ENCODE measurements at regions not wholly inside any gene's neighbourhood (a gene's known extent, or its start where the extent isn't known, plus 50 kb on each side); places are given as distances from the start of the nearest gene placed in this dataset.
"Not testable (repeated sequence)": the region's sequence is repeated elsewhere in the genome, so short reads cannot be mapped to it uniquely, and the experiment has no call there.

DNA sequence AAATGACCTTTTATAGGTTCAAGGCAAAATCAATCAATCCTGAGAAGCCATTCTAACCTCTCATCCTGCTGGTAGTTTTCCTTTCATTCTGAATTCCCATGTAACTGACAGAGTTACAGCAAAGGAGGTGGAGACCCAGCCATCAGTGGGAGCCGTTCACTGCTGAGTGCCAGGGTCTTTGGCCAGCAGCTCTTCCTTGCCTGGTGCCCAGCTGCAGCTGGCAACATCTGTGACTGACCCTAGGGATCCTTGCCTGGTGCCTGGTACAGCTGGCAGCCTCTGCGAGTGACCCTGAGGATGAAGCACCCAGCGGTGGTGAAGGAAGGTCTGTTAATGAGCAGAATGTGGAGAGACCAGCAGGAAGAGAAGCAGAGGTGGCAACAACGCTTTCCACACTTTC is 314.6 kb downstream of the THBS2 start:
- TF ChIP-seq POLR2A (IDR thresholded peaks at IDR 0.05): no peak
- no peak for TF ChIP-seq CTCF (IDR thresholded peaks at IDR 0.05)
- Histone ChIP-seq H3K4me3 (no peak overlapping the region), H3K36me3 (replicated peaks in 1 of 2; ENCODE audit: insufficient read depth in 1 of 2, low read depth in 2 of 2) (no peaks in the 10 kb centered on the region), H3K4me1 (no peaks in the 10 kb centered on the region), H3K27ac (no peak overlapping the region), H3K9me3 (no peaks in the 10 kb centered on the region), H3K27me3 (no peaks in the 10 kb centered on the region)
- WGBS, 2 donors: 30 to 33% methylated on average over 4 of the region's 4 CpGs
- DNase-seq (no peak), ATAC-seq (no peak)
- intact Hi-C loops (cut with DNase I): no loop called here

DNA sequence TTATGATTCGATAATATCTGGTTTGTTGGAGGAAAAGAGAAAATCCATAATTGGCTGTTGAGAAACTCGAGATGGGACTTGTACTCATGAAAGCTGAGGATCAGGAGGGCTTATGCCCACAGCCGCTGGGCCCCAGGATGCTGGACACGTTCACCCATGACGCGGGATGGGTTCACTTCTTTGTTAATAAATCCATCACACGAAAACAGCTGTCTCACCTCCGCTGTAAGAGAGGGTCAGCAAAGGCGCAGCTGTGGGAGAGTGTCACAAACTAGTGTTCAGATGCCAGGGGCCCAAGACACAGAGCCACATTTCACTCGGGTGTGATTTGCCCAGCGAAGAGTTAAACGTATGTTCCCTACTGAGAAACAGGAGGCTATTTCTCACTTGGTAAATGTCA is 315.1 kb downstream of the THBS2 start:
- WGBS, 2 donors: 57 to 65% methylated on average over 12 of the region's 12 CpGs
- intact Hi-C loops (cut with DNase I): no loop called here
- H3K9me3 ChIP-seq: no peaks in the 10 kb centered on the region
- TF ChIP-seq CTCF (IDR thresholded peaks at IDR 0.05) (no peak), POLR2A (IDR thresholded peaks at IDR 0.05) (no peak)
- no peak overlapping the region for H3K4me3 ChIP-seq
- no peak overlapping the region for H3K27ac ChIP-seq
- ATAC-seq (no peak), DNase-seq (no peak)
- no peaks in the 10 kb centered on the region for H3K36me3 ChIP-seq (replicated peaks in 1 of 2; ENCODE audit: insufficient read depth in 1 of 2, low read depth in 2 of 2)
- H3K4me1 ChIP-seq: no peaks in the 10 kb centered on the region
- H3K27me3 ChIP-seq: no peaks in the 10 kb centered on the region

GRCh38 chr6:168937054-168937453 is 316.6 kb downstream of the THBS2 start:
- intact Hi-C loops (cut with DNase I): no loop called here
- no peak for DNase-seq

DNA sequence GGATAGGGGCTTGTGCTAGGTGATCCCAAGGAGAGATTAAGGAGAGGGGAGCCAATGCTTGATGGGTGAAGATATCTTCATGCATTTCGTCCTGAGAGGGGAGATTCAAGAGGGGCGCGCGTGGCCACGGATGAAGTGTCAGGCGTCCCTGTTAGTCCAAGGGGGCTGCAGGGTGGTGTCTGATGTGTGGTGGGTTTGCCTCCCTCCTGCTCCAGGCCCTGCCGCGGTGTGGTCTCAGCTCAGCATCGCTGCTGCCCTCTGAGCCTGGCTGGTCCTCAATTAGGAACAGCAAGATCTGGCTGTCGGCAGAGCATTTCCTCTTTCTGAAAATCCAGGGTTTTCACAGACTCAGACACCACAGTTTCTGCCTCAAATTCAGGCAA is 318.0 kb downstream of the THBS2 start:
- no peak for TF ChIP-seq CTCF (IDR thresholded peaks at IDR 0.05)
- Histone ChIP-seq H3K27ac (no peak overlapping the region), H3K9me3 (no peaks in the 10 kb centered on the region), H3K27me3 (no peaks in the 10 kb centered on the region), H3K36me3 (replicated peaks in 1 of 2; ENCODE audit: insufficient read depth in 1 of 2, low read depth in 2 of 2) (no peaks in the 10 kb centered on the region), H3K4me3 (no peak overlapping the region), H3K4me1 (no peaks in the 10 kb centered on the region)
- 56 to 85% methylated on average over 10 of the region's 10 CpGs for WGBS, 2 donors
- intact Hi-C loops (cut with DNase I): no loop called here
- no peak for ATAC-seq
- DNase-seq: no peak

More at GRCh38 chr6:168937054-168937453, 316.6 kb downstream of the THBS2 start:
- no peaks in the 10 kb centered on the region for H3K4me1 ChIP-seq
- no peak for ATAC-seq
- 68 to 69% methylated on average over 7 of the region's 7 CpGs for WGBS, 2 donors
- no peak overlapping the region for H3K4me3 ChIP-seq
- H3K27me3 ChIP-seq: no peaks in the 10 kb centered on the region
- no peaks in the 10 kb centered on the region for H3K36me3 ChIP-seq (replicated peaks in 1 of 2; ENCODE audit: insufficient read depth in 1 of 2, low read depth in 2 of 2)
- TF ChIP-seq POLR2A (IDR thresholded peaks at IDR 0.05) (no peak), CTCF (IDR thresholded peaks at IDR 0.05) (no peak)
- no peaks in the 10 kb centered on the region for H3K9me3 ChIP-seq
- no peak overlapping the region for H3K27ac ChIP-seq

DNA sequence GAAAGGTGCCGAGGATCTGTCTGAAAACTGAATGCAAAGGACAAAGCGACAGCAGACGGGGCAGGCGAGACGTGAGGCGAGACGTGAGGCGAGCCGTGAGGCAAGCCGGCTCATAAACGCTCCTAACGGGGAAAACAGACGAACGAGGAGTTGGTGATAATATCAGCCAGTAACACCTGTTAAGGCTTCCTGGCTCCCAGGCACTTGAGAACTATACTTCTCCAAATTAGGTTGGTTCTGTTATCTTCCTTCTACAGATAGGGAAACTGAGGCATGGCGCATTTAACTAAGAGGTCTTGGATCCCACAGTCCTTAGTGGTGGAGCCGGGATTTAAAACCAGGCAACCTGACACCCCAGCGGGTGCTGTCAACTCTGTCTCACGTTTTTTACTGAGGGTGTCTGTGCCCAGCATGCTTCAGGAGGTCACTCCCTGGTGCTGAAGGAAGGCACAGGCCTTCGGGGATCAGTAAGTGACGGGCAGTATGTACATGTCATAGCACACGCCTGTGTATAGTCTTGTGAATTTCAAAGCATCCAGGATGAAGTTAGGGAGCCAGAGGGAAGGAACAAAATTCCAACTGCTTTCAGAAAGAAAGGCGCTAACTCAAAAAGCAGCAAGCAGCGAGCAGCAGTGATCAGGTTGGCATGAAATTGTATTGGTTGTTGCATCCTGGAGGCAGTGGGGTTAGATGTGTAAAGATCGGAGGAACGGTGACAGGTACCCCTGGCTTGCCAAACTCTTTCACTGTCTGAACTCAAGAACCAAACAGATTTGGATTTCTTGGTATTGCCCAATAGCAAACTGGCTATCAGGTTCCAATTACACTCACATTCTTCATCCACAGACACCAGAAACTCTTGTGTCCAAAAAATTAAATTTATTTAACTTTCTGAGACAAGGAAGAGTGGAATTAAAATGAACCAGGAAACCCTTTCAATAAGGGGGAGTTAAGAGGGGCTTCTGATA is 318.7 kb downstream of the THBS2 start:
- no peak overlapping the region for H3K4me3 ChIP-seq
- no peaks in the 10 kb centered on the region for H3K4me1 ChIP-seq
- WGBS, 2 donors: 59 to 69% methylated on average over 25 of the region's 25 CpGs
- TF ChIP-seq POLR2A (IDR thresholded peaks at IDR 0.05) (no peak), CTCF (IDR thresholded peaks at IDR 0.05) (no peak)
- no peaks in the 10 kb centered on the region for H3K27me3 ChIP-seq
- intact Hi-C loops (cut with DNase I): no loop called here
- H3K9me3 ChIP-seq: no peaks in the 10 kb centered on the region
- no peak for DNase-seq
- H3K36me3 ChIP-seq (replicated peaks in 1 of 2; ENCODE audit: insufficient read depth in 1 of 2, low read depth in 2 of 2): no peaks in the 10 kb centered on the region
- ATAC-seq: no peak
- no peak overlapping the region for H3K27ac ChIP-seq

DNA sequence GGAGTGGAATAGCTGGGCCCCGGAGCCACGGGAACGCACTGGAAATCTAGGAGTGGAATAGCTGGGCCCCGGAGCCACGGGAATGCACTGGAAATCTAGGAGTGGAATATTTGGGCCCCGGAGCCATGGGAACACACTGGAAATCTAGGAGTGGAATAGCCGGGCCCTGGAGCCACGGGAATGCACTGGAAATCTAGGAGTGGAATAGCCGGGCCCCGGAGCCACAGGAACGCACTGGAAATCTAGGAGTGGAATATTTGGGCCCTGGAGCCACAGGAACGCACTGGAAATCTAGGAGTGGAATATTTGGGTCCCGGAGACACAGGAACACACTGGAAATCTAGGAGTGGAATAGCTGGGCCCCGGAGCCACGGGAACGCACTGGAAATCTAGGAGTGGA is 321.5 kb downstream of the THBS2 start:
- not testable (repeated sequence) for DNase-seq, ATAC-seq
- 73% methylated on average over 16 of the region's 16 CpGs for WGBS, 2 donors

GRCh38 chr6:168931072-168931471 is 322.6 kb downstream of the THBS2 start:
- DNase-seq; intact Hi-C loops (cut with DNase I); H3K27me3 ChIP-seq; H3K27ac ChIP-seq; H3K9me3 ChIP-seq; H3K4me3 ChIP-seq; H3K4me1 ChIP-seq; H3K36me3 ChIP-seq (replicated peaks in 1 of 2; ENCODE audit: insufficient read depth in 1 of 2, low read depth in 2 of 2); ATAC-seq: not testable (repeated sequence)
- WGBS, 2 donors: 72 to 76% methylated on average over 17 of the region's 17 CpGs

More for the DNA sequence above, 321.5 kb downstream of the THBS2 start:
- H3K36me3 ChIP-seq (replicated peaks in 1 of 2; ENCODE audit: insufficient read depth in 1 of 2, low read depth in 2 of 2); H3K9me3 ChIP-seq; H3K4me3 ChIP-seq; H3K27me3 ChIP-seq; H3K4me1 ChIP-seq; H3K27ac ChIP-seq; intact Hi-C loops (cut with DNase I): not testable (repeated sequence)

Measured in body of pancreas (tissue), 4 donors.